ENCODE measurements at regions not wholly inside any gene's neighbourhood (a gene's known extent, or its start where the extent isn't known, plus 50 kb on each side); places are given as distances from the start of the nearest gene placed in this dataset.

DNA sequence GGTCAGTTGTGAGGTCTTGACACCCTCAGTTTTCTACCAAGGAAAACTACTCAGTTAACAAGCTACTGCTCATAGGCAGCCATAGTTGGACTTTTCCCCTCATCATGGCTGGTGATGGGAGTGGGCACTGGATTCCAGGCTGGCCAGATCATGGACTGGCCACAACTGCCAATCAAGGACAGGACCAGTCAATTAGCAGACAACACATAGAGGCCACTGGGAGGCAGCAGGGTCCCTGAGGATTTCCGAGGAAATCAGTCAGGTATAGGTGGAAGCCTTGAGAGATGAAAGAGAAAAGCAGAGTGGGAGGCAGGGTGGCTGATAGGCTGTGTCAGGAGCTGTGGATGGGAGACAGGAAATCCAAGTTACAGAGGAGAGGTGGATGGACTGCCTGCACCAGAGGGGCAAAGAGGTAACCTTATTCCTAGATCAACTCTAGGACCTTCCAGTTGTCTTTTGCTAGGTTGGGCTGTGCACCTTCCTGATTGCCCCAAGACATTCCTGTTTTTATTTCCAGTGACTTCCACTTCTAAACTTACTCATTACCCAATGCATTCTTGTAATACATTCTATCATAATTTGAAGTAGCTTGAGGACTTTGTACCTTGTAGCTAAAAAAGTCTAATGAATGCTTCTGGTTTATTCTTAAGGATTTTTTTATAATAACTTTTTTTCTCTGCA lies 361.8 kb downstream of the KCNRG start:
- no peak for DNase-seq (ENCODE audit: low read depth)
- H3K4me3 ChIP-seq (ENCODE audit: low read depth, low read length), result no peak overlapping the region
- TF ChIP-seq, protein P1, sequence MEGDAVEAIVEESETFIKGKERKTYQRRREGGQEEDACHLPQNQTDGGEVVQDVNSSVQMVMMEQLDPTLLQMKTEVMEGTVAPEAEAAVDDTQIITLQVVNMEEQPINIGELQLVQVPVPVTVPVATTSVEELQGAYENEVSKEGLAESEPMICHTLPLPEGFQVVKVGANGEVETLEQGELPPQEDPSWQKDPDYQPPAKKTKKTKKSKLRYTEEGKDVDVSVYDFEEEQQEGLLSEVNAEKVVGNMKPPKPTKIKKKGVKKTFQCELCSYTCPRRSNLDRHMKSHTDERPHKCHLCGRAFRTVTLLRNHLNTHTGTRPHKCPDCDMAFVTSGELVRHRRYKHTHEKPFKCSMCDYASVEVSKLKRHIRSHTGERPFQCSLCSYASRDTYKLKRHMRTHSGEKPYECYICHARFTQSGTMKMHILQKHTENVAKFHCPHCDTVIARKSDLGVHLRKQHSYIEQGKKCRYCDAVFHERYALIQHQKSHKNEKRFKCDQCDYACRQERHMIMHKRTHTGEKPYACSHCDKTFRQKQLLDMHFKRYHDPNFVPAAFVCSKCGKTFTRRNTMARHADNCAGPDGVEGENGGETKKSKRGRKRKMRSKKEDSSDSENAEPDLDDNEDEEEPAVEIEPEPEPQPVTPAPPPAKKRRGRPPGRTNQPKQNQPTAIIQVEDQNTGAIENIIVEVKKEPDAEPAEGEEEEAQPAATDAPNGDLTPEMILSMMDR (IDR thresholded peaks at IDR 0.05; ENCODE audit: low read depth, low read length, missing control alignments), result no peak

DNA sequence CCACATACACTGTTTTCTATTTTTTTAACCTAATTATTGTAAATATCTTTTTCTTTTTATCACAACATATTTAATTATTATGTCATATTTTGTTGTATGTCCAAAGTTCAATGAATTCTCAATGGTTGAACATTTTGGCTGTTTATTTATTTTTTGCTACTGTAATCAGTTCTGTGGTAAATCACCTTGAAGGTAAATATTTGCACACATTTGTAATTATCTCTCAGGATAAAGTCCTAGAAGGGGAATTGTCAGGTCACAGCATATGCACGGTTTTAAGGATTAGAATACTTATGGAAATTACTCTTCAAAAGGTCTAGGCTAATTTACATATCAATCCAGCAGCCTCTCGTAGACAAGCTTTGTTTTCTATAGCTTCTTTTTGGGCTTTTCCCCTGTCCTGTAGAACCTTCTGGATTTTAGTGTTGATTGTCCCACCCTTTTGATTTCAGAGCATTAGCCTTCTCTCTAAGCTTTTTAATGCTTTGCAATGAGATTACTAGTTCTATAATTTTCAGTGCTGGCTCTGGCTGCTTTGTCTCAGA lies 362.6 kb downstream of the KCNRG start:
- TF ChIP-seq, protein P1 (IDR thresholded peaks at IDR 0.05; ENCODE audit: low read depth, low read length, missing control alignments), result no peak
- H3K4me3 ChIP-seq (ENCODE audit: low read depth, low read length), result no peak overlapping the region
- no peak for DNase-seq (ENCODE audit: low read depth)

DNA sequence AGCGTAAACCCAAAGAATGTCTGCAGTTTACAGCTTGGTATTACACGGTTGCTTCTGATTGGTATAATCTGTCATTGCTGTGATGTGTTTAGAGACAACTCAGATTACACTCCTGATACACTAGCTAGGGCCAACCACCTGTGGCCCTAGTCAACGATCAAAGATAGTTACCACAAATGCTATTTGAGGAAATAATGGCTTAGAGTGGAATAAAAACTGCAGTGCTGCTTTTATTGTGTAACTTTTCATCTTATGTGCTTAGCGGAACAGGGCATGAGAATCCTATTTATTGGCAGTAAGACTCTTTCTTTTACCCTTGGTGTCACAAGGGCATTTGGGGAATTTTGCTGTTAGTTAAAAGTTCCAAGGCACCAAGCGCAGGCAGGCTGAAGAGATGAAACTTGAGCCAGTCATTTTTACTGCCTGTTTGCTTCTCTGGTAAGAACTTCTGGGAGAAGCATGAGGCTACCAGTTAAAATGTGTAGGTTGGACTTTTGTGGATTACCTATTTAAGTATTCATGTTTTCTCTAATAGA lies 363.3 kb downstream of the KCNRG start:
- no peak for DNase-seq (ENCODE audit: low read depth)
- TF ChIP-seq, protein P1 (IDR thresholded peaks at IDR 0.05; ENCODE audit: low read depth, low read length, missing control alignments), result no peak
- H3K4me3 ChIP-seq (ENCODE audit: low read depth, low read length), result no peak overlapping the region

DNA sequence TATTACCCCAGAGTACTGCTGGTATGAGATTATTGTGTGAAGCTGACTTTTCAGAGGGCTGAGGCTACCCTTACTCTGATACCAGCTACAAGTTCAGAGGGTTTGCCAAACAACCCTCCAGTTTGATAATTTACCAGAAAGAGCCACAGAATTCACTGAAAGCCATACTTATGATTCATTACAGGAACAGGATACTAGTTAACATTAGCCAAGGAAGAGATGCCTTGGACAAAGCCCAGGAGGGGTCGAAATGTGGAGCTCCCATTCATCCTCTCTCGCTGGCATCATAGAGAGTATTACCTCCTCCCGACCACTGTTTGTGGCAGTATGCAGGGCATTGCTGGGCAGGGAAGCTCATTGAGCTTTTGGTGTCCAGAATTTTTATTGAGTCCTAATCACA lies 364.3 kb downstream of the KCNRG start:
- TF ChIP-seq, protein P1 (IDR thresholded peaks at IDR 0.05; ENCODE audit: low read depth, low read length, missing control alignments), result no peak
- no peak for DNase-seq (ENCODE audit: low read depth)
- H3K4me3 ChIP-seq (ENCODE audit: low read depth, low read length), result no peak overlapping the region

DNA sequence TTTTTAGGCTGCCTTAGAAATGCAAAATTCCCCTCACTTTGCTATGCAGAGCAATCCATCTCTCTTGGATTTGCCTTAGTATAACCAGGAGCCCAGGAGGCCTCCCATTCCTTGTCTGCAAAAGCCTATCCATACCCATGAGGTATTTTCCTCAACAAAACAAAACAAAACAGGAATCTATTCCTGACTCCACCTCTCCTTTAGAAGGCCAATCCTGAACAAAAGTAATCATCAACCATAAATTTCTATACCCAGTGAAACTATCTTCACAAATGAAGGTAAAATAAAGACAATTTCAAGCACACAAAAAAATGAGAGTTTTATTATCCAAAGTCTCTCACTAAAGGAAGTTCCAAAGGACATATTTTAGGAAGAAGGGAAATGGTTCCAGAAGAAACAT lies 365.7 kb downstream of the KCNRG start:
- TF ChIP-seq, protein P1 (IDR thresholded peaks at IDR 0.05; ENCODE audit: low read depth, low read length, missing control alignments), result no peak
- DNase-seq (ENCODE audit: low read depth), result no peak
- no peak overlapping the region for H3K4me3 ChIP-seq (ENCODE audit: low read depth, low read length)

DNA sequence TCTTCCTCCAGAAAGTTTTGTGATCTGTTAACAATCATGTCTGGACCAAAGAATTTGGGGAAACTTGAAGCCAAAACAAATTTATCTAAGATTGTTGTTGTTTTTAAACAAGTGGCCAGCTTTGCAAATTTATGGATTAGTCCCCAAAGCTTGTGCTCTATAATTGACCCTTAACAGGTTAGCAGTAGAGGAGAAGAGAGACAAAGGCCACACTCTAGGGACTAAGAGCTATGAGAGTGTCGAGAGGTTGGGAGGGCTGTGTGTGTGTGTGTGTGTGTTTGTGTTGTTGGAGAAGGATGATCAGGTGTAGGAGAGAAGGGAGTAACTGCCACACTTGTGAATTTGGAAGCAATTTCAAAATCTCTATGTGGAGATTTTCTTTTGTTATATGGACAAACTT lies 367.3 kb downstream of the KCNRG start:
- TF ChIP-seq, protein P1 (IDR thresholded peaks at IDR 0.05; ENCODE audit: low read depth, low read length, missing control alignments), result no peak
- no peak for DNase-seq (ENCODE audit: low read depth)
- no peak overlapping the region for H3K4me3 ChIP-seq (ENCODE audit: low read depth, low read length)

DNA sequence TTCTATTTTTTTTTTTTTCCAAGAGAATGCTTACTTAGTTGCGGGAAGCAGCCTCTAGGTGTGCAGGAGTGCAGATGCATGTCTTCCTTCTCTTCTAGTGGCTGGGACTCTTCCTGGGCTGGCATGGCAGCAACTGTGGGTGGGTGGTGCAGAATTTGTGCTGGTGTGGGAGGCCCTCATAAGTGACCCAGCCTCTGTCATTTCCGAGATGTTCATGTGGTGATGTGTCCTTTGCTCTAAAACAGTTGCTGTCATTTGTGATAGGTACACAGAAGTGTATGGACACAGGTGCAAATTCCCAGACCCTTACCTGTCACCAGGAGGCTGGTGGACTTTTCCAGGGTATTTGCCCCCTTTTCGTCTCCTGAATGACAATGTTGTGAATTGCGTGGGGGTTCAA lies 367.7 kb downstream of the KCNRG start:
- TF ChIP-seq, protein P1 (IDR thresholded peaks at IDR 0.05; ENCODE audit: low read depth, low read length, missing control alignments), result no peak
- H3K4me3 ChIP-seq (ENCODE audit: low read depth, low read length), result no peak overlapping the region
- DNase-seq (ENCODE audit: low read depth), result no peak

All from GM12864 (cell line).